Heart left ventricle (tissue), 16 donors: ENCODE measurements at regions not wholly inside any gene's neighbourhood (a gene's known extent, or its start where the extent isn't known, plus 50 kb on each side); places are given as distances from the start of the nearest gene placed in this dataset.

Experiments
- ATAC-seq, 4 donors: fragments of 200-7000 bp; cut with Tn5 transposase; one replicate each; pipeline ENCODE4 v1.9.1; 2020 to 2022; ENCODE audit warnings: moderate library complexity in 4 of 4, mild to moderate bottlenecking in 3 of 4, moderate number of reproducible peaks in 1 of 4
- DNase-seq, 5 donors: peaks; one replicate each; pipeline ENCODE4 v3.0.0-alpha.2; 2020
- H3K27ac ChIP-seq, 12 donors: fragments of 200-600 bp; sonication (generic) in 4 of 12; one replicate each; pipeline versions ENCODE4 v1.5.0 to v1.8.0; 2016 to 2022; ENCODE audit warnings: mild to moderate bottlenecking in 2 of 12
- H3K27me3 ChIP-seq, 9 donors: fragments of 200-600 bp; sonication (generic) in 2 of 9; one replicate each; pipeline versions ENCODE4 v1.5.1 to v1.8.0; 2016 to 2022; ENCODE audit warnings: mild to moderate bottlenecking in 3 of 9
- H3K36me3 ChIP-seq, 9 donors: fragments of 200-600 bp; sonication (generic) in 2 of 9; one replicate each; pipeline versions ENCODE4 v1.5.0 to v1.8.0; 2018 to 2022; ENCODE audit warnings: mild to moderate bottlenecking in 2 of 9
- H3K4me1 ChIP-seq, 12 donors: fragments of 200-600 bp; sonication (generic) in 4 of 12; one replicate each; pipeline versions ENCODE4 v1.5.0 to v1.8.0; 2016 to 2022; ENCODE audit warnings: mild to moderate bottlenecking in 3 of 12
- H3K4me3 ChIP-seq, 12 donors: fragments of 200-600 bp; sonication (generic) in 4 of 12; one replicate each; pipeline versions ENCODE4 v1.5.0 to v1.8.0; 2017 to 2022; ENCODE audit warnings: mild to moderate bottlenecking in 9 of 12, moderate library complexity in 4 of 12
- H3K9me3 ChIP-seq, 12 donors: fragments of 200-600 bp; sonication (generic) in 4 of 12; one replicate each; pipeline versions ENCODE4 v1.5.0 to v1.8.0; 2016 to 2022; ENCODE audit warnings: mild to moderate bottlenecking in 1 of 12
- POLR2A ChIP-seq, 2 donors: fragments of 450-650 bp; IDR thresholded peaks; one replicate each; pipeline ENCODE4 v1.6.1; 2017; ENCODE audit warnings: antibody characterized with exemption in 2 of 2, mild to moderate bottlenecking in 2 of 2, moderate library complexity in 2 of 2
- WGBS, 4 donors: extraction: QIAGEN DNeasy Blood & Tissue Kit in 2 of 4; methylation state at CpG; one replicate each; pipeline versions ENCODE4 v1.1.5 to v1.1.7; 2013 to 2018; 5-methylcytosine and 5-hydroxymethylcytosine counted together
- intact Hi-C, 10 donors: fragments of 100-400 bp; cut with DNase I; formaldehyde crosslinking; loops; one replicate each; pipeline versions ENCODE4 v1.11.1 to v1.14.2; 2022
- TF ChIP-seq, protein P1 (sequence below), 12 donors: fragments of 200-600 bp; sonication (generic) in 4 of 12; IDR thresholded peaks; one replicate each; pipeline versions ENCODE4 v1.5.0 to v1.8.0; 2018 to 2022; ENCODE audit warnings: antibody characterized with exemption in 12 of 12, mild to moderate bottlenecking in 5 of 12
- donor health status: ischemic (EF 13 %, LVEDD 7.1; RV severe dilation, severe dysfunction).
- donor health status: healthy with polysubstance abuse.
- donor health status: DM: no; HTN: yes; CAD: no.
- donor health status: DM: no; HTN: no; CAD: no.
- donor health status: ischemic (EF 25% LVEDD 6.9; RV normal size, moderate dysfunction).
- donor health status: ischemic (EF 25% LVEDD 5.7; RV mildly dilated, moderate dysfunction).
- donor health status: healthy.
- donor health status: DM: yes; HTN: yes; CAD: no.
- donor health status: ischemic (EF 35%, LVEDD 5.7; RV mildly dilated, moderate dysfunction).
- donor health status: nonischemic (EF 11% LVEDD 7.7; RV severe dilation, severe dysfunction).
- donor health status: DM: yes; HTN: yes; CAD: no.
- donor health status: PGD.
- donor health status: ischemic (EF 29% LVEDD 5.4; RV normal size, mild dysfunction).
- donor health status: nonischemic (EF 23%, LVEDD 6.1; RV moderate dilation, normal function).

DNA sequence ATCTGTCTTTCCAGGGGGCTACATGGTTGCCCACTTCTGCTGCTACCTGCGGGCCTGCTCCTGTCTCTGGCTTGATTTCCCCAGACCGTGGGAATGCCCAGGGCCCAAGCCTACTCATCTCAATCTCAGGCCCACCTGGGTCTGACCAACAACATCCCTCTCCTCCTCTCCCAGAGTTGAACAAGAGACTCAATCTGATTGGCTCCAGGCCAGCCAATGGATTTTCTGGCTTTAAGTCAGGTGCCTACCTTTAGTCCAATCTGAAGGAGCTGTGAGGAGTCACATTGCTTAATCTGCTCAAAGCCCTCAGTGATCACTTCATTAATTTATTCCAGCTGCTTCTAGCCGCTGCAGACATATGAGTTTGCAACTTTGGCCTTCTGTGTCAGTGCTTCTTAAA, 162.4 kb upstream of the KCNG1 start:
- ATAC-seq (no peak), DNase-seq (no peak)
- Histone ChIP-seq H3K36me3 (no peaks in the 10 kb centered on the region), H3K9me3 (no peaks in the 10 kb centered on the region), H3K4me3 (no peak overlapping the region), H3K27me3 (peaks cover 0 to 31% (median 5%) of the 10 kb centered on the region in 9 donors), H3K27ac (no peak overlapping the region), H3K4me1 (no peaks in the 10 kb centered on the region)
- TF ChIP-seq, protein P1, sequence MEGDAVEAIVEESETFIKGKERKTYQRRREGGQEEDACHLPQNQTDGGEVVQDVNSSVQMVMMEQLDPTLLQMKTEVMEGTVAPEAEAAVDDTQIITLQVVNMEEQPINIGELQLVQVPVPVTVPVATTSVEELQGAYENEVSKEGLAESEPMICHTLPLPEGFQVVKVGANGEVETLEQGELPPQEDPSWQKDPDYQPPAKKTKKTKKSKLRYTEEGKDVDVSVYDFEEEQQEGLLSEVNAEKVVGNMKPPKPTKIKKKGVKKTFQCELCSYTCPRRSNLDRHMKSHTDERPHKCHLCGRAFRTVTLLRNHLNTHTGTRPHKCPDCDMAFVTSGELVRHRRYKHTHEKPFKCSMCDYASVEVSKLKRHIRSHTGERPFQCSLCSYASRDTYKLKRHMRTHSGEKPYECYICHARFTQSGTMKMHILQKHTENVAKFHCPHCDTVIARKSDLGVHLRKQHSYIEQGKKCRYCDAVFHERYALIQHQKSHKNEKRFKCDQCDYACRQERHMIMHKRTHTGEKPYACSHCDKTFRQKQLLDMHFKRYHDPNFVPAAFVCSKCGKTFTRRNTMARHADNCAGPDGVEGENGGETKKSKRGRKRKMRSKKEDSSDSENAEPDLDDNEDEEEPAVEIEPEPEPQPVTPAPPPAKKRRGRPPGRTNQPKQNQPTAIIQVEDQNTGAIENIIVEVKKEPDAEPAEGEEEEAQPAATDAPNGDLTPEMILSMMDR (IDR thresholded peaks at IDR 0.05), result no peak
- TF ChIP-seq POLR2A (IDR thresholded peaks at IDR 0.05), result no peak
- intact Hi-C loops, result no loop called here
- WGBS, 4 donors, result 89 to 94% (median 91%) methylated on average over 3 of the region's 3 CpGs

DNA sequence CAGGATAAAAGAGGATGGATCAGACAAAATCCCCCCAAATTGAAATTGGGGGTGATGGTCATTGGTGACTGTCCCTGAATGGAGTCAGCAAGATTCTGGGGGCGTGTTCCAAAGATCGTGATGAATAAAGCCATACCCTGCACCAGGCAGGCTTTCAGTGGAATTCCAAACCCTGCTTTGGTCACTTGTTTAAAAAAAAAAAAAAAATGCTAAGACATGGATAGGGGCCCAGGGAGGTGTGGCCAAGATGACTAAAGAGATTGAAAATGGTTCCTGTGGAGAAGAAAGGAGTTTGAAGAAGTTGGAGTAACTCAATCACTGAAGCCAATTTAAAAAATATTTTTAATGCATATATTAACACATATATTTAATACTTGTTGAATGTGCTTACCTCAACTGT, 161.4 kb upstream of the KCNG1 start:
- DNase-seq, result no peak
- Histone ChIP-seq H3K9me3 (no peaks in the 10 kb centered on the region), H3K36me3 (no peaks in the 10 kb centered on the region), H3K4me1 (no peaks in the 10 kb centered on the region), H3K27me3 (peaks cover 0 to 38% (median 3%) of the 10 kb centered on the region in 9 donors), H3K27ac (no peak overlapping the region), H3K4me3 (no peak overlapping the region)
- TF ChIP-seq POLR2A (IDR thresholded peaks at IDR 0.05), result no peak
- TF ChIP-seq, protein P1 (IDR thresholded peaks at IDR 0.05), result no peak
- WGBS, 4 donors, result 71 to 88% (median 79%) methylated on average over 2 of the region's 2 CpGs
- intact Hi-C loops, result no loop called here
- no peak for ATAC-seq

DNA sequence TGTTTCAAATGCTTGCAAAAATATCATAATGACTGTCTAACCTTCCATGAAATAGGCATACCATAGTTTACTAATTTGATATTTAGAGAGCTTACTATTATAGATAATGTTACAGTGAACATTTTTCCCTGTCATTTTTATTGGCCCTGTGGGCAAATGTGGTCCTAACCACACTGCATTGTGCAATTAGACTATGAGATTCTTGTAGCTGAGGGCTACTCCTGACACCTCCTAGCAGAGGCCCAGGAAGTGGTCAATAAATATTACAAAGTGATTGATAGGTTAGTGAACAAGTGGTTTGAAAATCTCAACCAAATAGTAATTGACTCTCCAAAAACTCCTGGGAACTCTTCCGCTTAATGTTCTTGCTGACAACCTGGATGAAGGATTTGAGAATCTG, 160.5 kb upstream of the KCNG1 start:
- ATAC-seq, result no peak
- WGBS, 4 donors, result 91 to 98% (median 97%) methylated on average over 1 of the region's 1 CpG
- Histone ChIP-seq H3K4me1 (no peaks in the 10 kb centered on the region), H3K27me3 (peaks cover 0 to 43% (median 6%) of the 10 kb centered on the region in 9 donors), H3K27ac (no peak overlapping the region), H3K36me3 (no peaks in the 10 kb centered on the region), H3K9me3 (no peaks in the 10 kb centered on the region), H3K4me3 (no peak overlapping the region)
- TF ChIP-seq, protein P1 (IDR thresholded peaks at IDR 0.05), result no peak
- TF ChIP-seq POLR2A (IDR thresholded peaks at IDR 0.05), result no peak
- DNase-seq, result no peak
- intact Hi-C loops, result no loop called here

DNA sequence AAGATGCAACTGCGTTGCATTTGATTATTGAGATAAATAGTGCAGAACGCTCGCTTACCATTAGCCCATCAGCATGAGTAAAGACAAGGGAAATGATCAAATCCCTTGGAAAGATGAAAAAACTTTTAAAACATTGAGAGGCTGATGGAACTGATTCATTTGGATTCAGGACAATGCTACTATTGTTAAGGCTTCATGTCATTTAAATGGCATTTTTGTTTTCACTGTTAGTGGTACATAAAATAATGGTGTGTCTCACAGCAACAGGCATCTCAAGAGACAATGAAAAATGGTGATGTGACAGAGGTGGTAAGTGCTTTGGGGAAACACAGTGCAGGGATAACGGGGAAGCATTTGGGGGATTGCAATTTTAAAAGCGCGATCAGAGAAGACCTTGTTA, 159.7 kb upstream of the KCNG1 start:
- no peaks in the 10 kb centered on the region for H3K4me1 ChIP-seq
- H3K9me3 ChIP-seq, result no peaks in the 10 kb centered on the region
- ATAC-seq (no peak), DNase-seq (no peak)
- no peaks in the 10 kb centered on the region for H3K36me3 ChIP-seq
- H3K27ac ChIP-seq, result no peak overlapping the region
- H3K4me3 ChIP-seq, result no peak overlapping the region
- peaks cover 0 to 43% (median 11%) of the 10 kb centered on the region in 9 donors for H3K27me3 ChIP-seq
- intact Hi-C loops, result no loop called here
- no peak for TF ChIP-seq POLR2A (IDR thresholded peaks at IDR 0.05)
- WGBS, 4 donors, result 80 to 83% (median 82%) methylated on average over 6 of the region's 6 CpGs

DNA sequence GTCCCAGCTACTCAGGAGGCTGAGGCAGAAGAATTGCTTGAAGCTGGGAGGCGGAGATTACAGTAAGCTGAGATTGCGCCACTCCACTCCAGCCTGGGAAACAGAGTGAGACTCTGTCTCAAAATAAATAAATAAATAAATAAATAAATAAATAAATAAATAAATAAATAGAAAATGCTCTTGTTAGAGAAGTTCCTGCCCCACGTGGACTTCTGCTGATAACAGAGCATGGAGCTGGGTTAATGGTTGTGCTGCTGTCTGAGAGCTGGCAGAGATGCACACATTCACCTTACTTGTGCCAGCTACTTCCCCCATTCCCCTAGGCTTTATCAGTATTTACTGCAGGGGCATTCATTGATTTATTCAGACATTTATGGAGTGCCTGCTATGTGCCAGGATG, 155.2 kb upstream of the KCNG1 start:
- intact Hi-C loops, result no loop called here
- no peak for ATAC-seq
- WGBS, 4 donors, result 67 to 72% (median 70%) methylated on average over 3 of the region's 3 CpGs
- Histone ChIP-seq H3K4me1 (no peaks in the 10 kb centered on the region), H3K9me3 (no peaks in the 10 kb centered on the region), H3K27me3 (peaks cover 0 to 36% (median 5%) of the 10 kb centered on the region in 9 donors), H3K27ac (no peak overlapping the region), H3K4me3 (no peak overlapping the region), H3K36me3 (no peaks in the 10 kb centered on the region)
- TF ChIP-seq POLR2A (IDR thresholded peaks at IDR 0.05), result no peak
- TF ChIP-seq, protein P1 (IDR thresholded peaks at IDR 0.05), result no peak
- DNase-seq, result no peak
